HG02678 (cell line): ENCODE measurements at regions not wholly inside any gene's neighbourhood (a gene's known extent, or its start where the extent isn't known, plus 50 kb on each side); places are given as distances from the start of the nearest gene placed in this dataset.
"Not testable (repeated sequence)": the region's sequence is repeated elsewhere in the genome, so short reads cannot be mapped to it uniquely, and the experiment has no call there.

Experiments used
- ATAC-seq: cut with Tn5 transposase; IDR thresholded peaks from one replicate; pipeline ENCODE4 v1.9.1; 2021; ENCODE audit warnings: mild to moderate bottlenecking, moderate library complexity; ENCODE audit not compliant: unreplicated experiment

DNA sequence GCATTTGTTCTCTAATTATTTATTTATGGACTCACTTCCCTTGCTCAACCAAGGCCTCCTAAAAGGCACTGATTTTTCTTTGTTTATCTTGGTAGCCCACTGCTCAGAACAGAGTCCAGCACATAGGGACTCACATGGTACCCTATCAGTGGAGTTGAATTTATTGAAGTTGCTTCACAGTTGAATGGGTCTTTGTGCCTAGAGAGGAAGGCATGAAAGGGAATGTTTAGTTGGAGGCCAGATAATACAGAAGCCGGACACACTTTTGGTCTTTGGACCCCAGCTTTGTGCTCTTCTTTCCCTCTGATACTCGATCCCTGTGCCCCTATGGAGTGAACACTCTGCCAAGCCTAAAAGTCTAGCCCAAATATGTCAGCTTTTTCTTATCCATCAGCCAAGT lies 429.0 kb downstream of the PRDM2 start:
- no peak for ATAC-seq

DNA sequence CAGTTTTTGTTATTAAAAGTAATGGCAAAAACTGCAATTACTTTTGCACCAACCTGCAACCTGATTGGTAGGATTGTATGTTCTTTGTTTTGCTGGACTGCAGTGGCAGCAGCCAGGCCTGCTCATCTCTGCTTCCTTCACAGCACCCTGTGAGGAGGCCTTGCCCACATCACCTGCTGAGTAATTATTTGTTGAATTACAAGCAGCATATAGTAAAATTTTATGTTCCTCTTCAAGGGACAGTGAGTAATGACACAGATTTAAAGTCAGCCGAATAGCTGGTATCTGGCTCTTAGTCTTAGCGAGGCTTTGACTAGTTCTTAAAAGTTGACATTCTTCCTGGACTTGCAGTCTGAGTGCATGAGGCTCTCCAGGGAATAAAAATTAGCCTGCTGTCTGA lies 435.1 kb downstream of the PRDM2 start:
- ATAC-seq, result no peak

DNA sequence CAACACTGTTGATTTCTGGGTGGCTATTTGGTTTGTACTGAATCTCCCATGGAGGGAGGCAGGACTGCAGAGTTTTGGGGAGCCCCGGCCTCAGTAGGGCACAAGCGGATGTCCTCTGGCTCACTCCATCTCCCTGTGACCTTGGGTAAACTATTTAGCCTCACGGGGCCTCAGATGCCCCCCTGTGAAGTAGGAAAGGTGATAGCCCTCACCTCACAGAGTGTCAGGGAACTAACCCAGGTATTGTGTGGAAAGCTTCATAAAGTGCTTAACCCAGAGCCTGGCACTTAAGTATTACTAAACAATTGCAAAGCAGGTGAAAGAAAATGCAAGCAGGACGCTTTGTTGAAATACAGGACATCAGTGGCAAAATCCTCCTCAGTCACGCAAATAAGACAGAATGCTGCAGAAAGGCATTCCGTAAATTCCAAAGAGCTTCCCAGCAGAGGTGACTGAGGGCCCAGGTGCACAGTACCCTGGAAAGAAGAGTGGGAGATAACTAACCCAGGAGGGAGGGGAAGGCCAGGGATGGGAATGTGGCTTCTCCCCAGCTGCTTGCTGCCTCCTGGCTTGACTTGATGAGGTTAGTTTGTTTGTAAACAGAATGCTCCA lies 436.3 kb downstream of the PRDM2 start:
- no peak for ATAC-seq

DNA sequence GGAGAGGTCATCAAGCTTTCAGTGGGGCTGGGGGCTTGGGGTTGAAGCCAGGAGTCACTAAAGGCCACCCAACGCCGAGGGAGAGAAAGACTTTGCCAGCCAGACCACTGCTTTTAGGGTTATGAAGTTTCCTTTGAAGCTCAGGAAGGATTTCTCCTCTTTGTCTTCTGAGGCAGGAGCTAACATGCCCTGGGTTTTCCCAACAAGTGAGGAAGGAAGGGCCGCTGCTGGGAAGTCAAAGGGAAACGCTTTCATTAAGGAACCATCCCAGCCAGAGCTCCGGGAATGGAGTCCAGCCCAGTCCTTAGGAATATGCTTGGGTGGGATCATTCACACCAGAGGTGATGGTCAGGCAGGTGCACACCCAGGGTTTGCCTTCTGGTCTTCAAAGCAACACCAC lies 436.9 kb downstream of the PRDM2 start:
- ATAC-seq, result no peak

DNA sequence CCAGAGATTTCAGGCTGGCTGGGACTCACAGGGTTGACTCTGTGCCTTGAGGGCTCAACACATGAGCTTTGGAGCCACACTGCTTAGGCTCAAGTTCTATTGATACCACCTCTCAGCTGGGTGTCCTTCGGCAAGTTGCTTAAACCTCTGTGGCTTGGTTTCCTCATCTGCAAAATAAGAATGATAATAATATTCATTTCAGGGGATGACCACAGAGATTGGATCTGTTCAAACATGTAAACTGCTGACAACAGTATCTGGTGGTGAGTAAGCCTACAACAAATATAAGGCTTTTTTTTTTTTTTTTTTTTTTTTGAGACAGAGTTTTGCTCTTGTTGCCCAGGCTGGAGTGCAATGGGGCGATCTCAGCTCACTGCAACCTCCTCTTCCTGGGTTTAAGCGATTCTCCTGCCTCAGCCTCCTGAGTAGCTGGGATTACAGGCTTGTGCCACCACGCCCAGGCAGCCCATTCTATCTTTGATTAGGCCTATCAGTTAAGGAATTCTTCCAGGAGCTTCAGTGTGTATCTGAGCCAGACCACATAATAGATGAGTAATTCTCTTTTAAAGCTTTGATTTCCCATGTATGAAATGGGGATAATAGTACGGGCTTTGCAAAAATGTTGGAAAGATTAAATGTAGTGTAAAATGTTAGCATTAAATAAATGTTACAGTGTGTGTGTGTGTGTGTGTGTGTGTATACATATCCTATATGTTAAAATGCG lies 437.6 kb downstream of the PRDM2 start:
- no peak for ATAC-seq

DNA sequence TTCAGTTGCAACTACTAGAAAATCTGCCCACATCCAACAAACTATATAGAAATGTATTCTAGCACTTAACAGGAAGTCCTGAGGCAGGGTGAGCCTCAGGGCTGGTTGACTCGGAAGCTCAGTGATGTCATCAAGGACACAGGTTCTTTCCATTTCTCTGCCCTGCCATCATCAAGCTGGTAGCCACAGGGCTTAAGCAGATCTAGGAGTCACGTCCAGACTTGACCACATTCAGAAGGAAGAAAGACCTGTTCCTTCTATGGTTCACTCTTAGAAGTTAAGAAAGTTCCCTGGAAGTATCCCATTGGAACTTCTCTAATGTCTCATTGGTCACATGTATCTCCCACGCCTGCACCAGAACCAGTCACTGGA lies 438.1 kb downstream of the PRDM2 start:
- ATAC-seq, result no peak

DNA sequence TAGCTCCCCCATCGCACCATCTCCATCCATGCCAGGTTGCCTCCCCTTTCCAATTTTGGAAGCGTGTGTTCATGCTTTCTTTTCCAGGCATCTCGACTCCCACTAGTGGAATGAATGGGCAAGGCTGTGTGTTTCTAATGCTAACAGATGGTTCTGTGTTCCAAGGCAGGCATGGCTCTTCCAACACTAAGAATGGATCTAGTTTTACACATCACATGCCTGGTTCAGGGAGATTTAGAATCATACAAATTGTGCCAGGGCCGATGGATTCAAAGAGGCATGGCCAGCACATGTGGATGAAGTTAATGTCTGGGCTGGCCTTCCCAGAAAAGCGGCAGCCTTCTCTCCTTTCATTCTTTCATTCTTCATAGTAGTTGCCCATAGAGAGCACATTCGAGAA lies 438.7 kb downstream of the PRDM2 start:
- ATAC-seq, result no peak

DNA sequence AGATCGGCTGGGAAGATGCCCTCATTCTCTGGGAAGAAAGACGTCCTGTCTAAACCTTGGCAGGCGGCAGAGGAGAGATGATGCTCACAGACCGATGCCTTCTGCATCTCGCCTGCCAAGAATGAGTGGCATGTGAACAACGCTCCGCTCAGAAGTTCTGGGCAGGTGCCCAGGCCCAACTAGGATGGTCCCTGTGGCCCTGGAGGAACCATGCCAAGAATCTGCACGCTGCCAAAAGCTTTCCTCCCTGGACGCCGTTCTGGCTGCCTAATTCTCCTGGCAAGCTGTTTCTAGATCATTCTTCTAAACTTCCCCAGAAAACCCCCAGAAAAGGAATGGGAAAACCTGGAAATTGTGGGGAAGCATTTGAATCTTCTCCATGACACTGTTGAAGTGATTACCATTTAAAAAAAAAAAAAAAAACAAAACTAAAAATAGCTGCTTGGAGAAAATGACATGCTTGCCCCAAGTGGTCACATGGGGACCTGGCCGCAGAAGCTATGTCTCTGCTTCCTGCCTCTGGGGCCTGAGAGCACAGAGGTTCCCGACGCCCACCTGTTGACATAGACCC lies 440.9 kb downstream of the PRDM2 start:
- no peak for ATAC-seq

DNA sequence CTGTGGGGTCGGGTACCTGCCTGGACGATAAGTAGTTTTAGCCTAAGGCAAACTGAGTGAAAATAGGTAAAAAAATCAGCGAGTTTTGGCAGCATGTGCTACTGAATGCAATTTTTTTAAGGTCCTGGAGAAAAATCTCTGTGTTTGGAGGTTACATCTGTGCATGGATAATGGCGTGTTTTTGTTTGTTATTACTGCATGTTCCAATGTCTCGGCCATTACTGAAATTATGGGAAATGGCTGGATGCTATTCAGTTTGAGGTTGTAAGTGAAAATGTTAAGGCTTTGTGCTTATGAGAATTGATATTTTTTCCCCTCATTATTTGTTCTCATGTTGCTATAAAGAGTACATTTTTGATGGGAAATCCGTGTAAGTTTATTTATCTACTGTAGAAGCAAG lies 441.7 kb downstream of the PRDM2 start:
- ATAC-seq, result no peak

DNA sequence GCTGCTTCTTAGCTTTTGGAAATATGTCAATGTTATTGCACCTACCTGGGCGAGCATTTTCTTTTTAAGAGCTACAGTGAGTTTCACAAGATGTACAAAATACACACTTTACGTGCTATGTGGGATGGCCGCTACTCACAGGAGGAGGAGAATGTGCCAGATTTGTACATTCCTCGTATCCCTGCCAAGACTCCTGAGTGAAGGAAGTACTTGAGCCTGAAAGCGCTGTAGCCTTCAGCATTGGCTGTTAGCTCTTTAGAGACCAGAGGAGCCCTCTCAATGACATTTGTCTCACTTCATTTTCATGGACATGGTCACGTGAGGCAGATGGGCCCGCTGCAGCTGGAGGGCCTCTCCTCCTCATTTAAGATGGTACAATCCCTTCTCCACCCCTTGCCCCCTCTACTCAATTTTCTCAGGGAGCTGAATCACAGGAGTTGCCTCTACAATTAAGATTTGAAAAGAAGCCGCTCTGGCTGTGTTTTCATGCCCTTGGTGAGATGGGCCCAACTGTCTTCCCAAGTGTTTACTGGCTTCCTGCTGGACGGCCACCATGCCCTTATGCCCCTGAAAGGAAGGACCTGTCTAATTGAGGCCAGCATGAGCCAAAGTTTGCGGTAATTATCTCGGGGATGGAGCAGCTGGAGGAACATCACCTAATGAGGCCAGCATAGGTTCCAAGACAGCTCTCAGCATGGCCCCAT lies 442.6 kb downstream of the PRDM2 start:
- ATAC-seq, result no peak

DNA sequence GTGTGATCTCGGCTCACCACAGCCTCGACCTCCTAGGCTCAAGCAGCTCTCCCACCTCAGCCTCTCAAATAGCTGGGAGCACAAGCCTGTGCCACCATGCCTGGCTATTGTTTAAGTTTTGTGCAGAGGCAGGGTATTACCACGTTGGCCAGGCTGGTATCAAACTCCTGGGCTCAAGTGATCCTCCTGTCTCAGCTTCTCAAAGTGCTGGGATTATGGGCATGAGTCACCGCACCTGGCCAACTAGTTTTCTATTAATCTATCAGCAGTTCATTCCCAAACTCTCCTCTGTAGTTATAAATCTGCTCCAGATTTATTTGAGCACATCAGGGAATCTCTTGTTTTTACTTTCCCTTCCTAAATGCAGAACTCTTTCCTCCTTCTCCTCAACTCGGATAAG lies 443.8 kb downstream of the PRDM2 start:
- no peak for ATAC-seq

DNA sequence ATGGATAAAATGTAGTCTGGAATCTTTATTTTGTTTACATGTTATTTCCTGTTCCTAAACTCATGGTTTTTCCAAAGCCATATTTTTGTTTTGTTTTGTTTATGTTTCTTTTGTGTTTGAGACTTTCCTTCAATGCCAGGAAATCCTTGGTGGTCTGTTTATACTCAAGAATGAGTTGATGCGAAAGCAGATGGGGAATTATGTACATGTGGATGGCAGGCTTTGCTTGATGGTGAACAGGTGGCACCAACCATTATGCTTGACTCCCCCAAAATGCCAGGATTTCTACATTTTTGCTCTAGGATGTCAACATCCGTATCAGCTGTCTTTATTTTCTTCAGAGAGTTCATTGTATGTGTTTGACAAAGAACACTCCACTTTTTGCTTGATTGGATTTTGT lies 448.5 kb downstream of the PRDM2 start:
- no peak for ATAC-seq

DNA sequence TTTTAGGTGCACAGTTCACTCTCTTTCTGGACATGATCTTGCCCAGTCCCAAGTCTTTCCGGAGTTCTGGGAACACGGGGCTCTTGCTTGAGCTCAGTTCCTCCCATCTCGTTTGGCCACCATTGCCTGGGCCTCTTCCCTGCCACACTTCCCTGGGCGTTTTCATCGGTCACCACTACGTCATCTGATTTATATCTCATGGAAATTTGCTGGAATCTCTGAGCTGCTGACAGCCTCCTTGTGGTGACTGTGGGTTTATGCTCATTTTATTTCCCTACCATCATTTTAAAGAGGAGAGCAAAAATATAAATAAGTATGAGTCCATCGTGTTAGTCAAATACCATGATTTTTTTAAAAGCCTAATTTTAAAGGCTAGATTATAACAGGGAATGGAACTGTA lies 449.1 kb upstream of the KAZN start:
- ATAC-seq, result no peak

DNA sequence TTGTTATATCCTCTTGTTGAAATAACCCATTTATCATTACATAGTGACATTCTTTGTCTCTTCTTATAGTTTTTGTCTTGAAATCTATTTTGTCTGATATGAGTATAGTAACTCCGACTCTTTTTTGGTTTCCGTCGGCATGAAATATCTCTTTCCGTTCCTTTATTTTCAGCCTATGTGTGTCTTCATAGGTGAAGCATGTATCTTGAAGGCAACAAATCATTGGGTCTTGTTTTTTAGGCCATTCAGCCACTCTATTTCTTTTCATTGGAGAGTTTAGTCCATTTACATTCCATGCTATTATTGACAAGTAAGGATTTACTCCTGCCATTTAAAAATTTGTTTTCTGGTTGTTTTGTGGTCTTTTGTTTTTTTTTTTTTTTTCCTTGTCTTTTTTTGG lies 441.9 kb upstream of the KAZN start:
- no peak for ATAC-seq

DNA sequence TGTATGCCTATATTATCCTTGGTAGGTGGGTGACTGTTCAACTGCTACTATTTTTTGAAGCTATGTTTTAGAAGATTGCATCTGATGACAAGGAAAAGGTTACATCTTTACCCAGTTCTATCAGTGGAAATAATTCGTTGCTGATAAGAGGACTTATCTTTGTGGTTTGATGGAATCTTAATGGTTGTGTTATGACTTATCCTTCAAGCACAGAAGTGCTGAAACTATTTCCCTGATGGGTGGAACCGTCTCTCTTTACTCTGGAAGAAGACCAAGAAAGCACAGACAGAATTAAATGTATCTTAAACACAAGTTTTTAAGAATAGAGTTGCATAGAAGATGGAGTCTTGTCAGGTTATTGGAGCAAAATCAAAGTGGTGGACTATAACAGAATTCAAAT lies 437.7 kb upstream of the KAZN start:
- no peak for ATAC-seq

DNA sequence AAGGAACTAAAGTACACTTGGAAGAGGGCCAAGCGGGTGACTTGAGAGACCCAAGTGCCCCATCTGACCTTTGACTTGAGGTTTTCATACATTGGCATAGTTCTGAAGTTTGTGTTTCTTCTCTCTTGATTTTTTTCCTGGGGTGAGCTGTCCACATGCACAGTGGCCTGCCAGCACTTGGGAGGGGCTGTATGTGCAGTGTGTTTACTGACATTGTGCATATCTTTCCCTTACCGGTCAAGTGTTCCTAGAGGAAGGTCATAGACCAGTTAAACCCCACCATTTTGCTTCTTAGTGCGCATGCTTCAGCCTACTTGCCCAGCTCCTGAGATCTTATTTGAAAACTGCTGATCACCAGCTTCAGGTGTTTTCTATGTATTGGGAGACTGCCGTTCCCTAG lies 435.2 kb upstream of the KAZN start:
- ATAC-seq, result no peak

DNA sequence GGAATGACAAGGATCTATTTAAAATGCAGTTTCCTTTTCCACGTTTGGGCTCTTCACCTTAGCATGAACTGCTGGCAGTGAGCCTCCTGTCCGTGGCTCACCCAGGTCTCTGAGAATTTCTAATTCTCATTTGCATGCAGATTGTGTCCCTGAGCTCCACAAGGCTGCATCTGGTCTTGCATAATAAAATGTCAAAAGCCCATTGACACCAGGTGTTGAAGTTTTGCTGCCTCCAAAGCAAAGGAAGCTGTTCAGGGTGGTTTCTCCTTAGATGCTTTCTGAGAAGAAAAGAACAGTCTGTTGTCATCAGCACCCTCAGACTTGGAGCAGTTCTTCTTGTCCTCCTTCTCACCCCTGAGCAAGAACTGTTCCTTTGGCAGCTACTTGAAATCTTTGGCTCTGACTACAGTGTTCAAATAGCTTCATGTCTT lies 433.1 kb upstream of the KAZN start:
- ATAC-seq, result no peak

DNA sequence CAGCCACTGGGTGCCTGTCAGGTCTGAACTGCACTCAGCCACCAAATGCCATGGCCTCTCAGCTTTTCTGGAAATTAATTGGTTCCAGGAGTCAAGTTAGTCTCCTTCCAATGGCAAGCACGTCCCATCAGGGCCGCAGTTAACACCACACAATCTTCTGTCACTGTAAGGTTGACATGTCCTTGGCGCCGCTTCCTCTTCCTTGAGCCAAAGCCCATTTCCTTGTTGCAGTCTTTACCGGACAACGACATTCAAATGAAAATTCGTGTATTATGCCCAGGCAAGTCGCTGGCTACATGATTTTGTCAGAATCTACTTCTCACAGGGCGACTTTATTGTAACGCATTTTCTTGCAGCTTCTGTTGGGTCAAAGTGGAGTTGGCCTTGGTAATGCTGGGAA lies 430.6 kb upstream of the KAZN start:
- ATAC-seq, result no peak

DNA sequence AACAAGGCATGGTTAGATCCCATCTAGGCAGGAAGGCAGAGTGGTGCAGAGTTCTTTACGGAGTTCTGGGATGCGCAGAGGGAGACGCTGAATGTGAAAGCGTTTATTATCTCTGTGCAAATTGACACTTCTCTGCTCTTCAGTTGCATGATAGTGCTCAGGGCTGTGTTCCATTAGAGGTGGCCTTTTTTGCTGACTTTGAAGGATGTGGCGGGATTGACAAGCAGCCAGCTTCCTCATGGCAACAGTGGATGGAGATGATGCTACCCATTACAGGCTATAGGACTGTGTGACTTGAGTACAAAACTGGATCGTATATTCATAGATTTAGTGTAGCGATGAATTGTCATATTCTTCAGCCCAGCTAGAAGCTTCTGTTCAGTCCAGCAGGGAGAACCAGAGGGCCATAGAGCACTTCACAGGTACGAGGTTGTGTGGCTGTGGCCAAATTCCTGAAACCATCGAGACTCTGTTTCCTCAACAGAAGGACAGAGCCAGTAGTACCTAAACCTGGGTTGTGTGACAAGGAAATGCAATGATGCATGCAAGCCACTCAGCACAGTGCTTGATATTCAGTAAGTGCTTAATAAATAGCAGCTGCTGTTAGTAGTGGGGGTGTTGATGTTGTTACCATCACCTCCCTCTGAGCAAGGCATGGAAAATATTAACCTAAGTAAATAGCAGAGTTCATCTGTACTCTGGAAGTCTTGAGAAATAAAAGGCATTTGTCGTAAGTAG lies 430.0 kb upstream of the KAZN start:
- ATAC-seq, result no peak

DNA sequence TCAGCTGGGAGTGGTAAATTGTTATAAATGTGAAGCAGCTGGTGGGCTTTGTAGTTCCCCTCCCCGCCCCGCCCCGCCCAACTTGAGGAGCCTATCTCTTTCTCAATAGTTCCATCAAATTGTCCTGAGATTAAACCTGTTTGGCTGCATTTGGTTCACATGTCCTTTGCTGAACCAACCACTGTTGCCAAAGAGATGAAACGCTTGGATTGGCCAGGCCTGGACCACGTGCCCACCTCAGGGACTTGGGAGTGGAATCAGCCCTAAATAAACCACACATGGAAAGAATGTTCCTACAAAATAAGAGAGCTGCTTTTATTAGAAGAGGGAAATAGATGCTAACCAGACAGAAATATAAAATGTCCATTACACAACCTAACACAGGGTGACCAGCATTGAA lies 424.9 kb upstream of the KAZN start:
- ATAC-seq, result no peak

DNA sequence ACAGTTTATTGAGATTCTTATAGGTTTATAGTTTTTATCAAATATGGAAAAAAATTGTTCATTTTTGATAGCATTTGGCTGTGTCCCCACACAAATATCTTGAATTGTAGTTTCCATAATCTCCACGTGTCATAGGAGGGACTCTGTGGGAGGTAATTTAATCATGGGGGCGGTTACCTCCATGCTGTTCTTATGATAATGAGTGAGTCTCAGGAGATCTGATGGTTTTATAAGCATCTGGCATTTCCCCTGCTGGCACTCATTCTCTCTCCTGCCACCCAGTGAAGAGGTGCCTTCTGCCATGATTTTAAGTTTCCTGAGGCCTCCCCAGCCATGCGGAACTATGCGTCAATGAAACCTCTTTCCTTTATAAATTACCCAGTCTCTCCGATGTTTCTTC lies 420.6 kb upstream of the KAZN start:
- ATAC-seq, result not testable (repeated sequence)
